KMS-11 (cell line): ENCODE measurements at regions not wholly inside any gene's neighbourhood (a gene's known extent, or its start where the extent isn't known, plus 50 kb on each side); places are given as distances from the start of the nearest gene placed in this dataset.

Source experiments
- H2AFZ ChIP-seq: fragments of 200-600 bp; sonication (generic); 2 replicates; pipeline ENCODE4 v1.6.1; 2016; ENCODE audit warnings: antibody characterized with exemption, mixed run types, low read depth
- H3K27ac ChIP-seq: fragments of 200-600 bp; sonication (generic); 2 replicates; pipeline ENCODE4 v1.6.1; 2016; ENCODE audit warnings: mild to moderate bottlenecking, mixed run types
- H3K27me3 ChIP-seq: fragments of 200-600 bp; sonication (generic); 2 replicates; pipeline ENCODE4 v1.6.1; 2017; ENCODE audit warnings: mild to moderate bottlenecking, low read depth, mixed run types, moderate library complexity; ENCODE audit not compliant: insufficient read depth
- H3K36me3 ChIP-seq: fragments of 200-600 bp; sonication (generic); 2 replicates; pipeline ENCODE4 v1.6.1; 2017; ENCODE audit warnings: mild to moderate bottlenecking, mixed run types; ENCODE audit not compliant: insufficient read depth
- H3K4me1 ChIP-seq: fragments of 200-600 bp; sonication (generic); 2 replicates; pipeline ENCODE4 v1.6.1; 2016; ENCODE audit warnings: mild to moderate bottlenecking, low read depth, mixed run types; ENCODE audit not compliant: poor library complexity, severe bottlenecking
- H3K4me2 ChIP-seq: fragments of 200-600 bp; sonication (generic); 2 replicates; pipeline ENCODE4 v1.7.0; 2016; ENCODE audit warnings: mild to moderate bottlenecking, mixed run types
- H3K4me3 ChIP-seq: fragments of 200-600 bp; sonication (generic); IDR thresholded peaks from 2 replicates; pipeline ENCODE4 v1.6.1; 2017; ENCODE audit warnings: low read depth, low read length, mixed read lengths; ENCODE audit not compliant: insufficient read depth
- H3K79me2 ChIP-seq: fragments of 200-600 bp; sonication (generic); 2 replicates; pipeline ENCODE4 v1.6.1; 2016; ENCODE audit warnings: low read depth, mixed run types; ENCODE audit not compliant: insufficient read depth
- H3K9ac ChIP-seq: fragments of 200-600 bp; sonication (generic); 2 replicates; pipeline ENCODE4 v1.6.1; 2016; ENCODE audit warnings: mild to moderate bottlenecking, mixed run types
- H4K20me1 ChIP-seq: fragments of 200-600 bp; sonication (generic); 2 replicates; pipeline ENCODE4 v1.6.1; 2016; ENCODE audit warnings: mild to moderate bottlenecking, mixed run types; ENCODE audit not compliant: insufficient read depth
- CTCF ChIP-seq: fragments of 200-600 bp; sonication (generic); conservative IDR thresholded peaks from 2 replicates; pipeline ENCODE4 v1.6.1; 2017; ENCODE audit warnings: low read depth, mild to moderate bottlenecking, antibody characterized with exemption, low read length, moderate library complexity, mixed read lengths

DNA sequence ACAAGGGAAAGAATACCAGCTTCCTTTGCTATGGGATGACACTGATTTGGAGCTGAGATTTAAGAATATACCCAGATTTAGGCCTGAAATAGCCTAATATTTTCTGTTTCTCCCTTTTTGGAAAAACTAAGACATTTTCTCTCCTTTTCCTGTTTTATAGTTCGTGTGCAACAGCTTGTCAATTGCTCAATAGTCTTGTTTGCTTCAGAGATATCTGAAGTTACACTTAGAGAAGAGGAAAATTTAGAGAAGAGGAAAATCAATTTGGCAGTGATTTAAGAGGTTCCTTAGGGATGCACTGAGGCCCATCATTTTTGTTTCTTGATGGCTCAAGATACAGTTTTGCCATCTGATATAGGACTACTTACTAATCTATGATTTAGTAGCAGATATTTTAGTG, 398.6 kb downstream of the RFPL4B start:
- H3K36me3 ChIP-seq = no peaks in the 10 kb centered on the region
- no peak for TF ChIP-seq CTCF
- no peak overlapping the region for H3K4me3 ChIP-seq
- no peaks in the 10 kb centered on the region for H3K27me3 ChIP-seq
- no peaks in the 10 kb centered on the region for H4K20me1 ChIP-seq
- no peaks in the 10 kb centered on the region for H3K79me2 ChIP-seq
- H3K27ac ChIP-seq = no peak overlapping the region
- no peak overlapping the region for H2AFZ ChIP-seq
- H3K4me2 ChIP-seq = no peak overlapping the region
- no peak overlapping the region for H3K9ac ChIP-seq
- H3K4me1 ChIP-seq = no peaks in the 10 kb centered on the region

DNA sequence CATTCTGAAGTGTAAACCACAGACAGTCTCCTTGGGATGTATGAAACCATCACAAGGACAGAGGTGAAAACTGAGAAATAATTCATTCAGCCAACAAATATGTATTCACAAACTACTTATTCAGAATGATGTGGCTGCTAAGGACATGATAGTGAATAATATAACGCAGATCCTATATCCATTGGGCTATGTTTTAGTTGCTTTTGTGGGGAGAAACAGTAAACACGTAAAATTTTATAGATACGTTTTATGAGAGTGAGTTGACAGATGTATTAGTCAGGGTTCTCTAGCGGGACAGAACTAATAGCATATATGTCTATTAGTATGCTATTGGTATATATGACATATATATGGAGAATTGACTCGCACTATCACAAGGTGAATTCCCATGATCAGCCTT, 402.5 kb downstream of the RFPL4B start:
- no peak overlapping the region for H3K4me2 ChIP-seq
- H2AFZ ChIP-seq = no peak overlapping the region
- H3K4me3 ChIP-seq = no peak overlapping the region
- H4K20me1 ChIP-seq = no peaks in the 10 kb centered on the region
- no peaks in the 10 kb centered on the region for H3K4me1 ChIP-seq
- H3K27me3 ChIP-seq = no peaks in the 10 kb centered on the region
- H3K27ac ChIP-seq = no peak overlapping the region
- H3K79me2 ChIP-seq = no peaks in the 10 kb centered on the region
- no peak for TF ChIP-seq CTCF
- no peaks in the 10 kb centered on the region for H3K36me3 ChIP-seq
- no peak overlapping the region for H3K9ac ChIP-seq

GRCh38 chr6:112752305-112752704, 405.2 kb downstream of the RFPL4B start:
- Histone ChIP-seq H3K4me3 (no peak overlapping the region), H3K4me1 (no peaks in the 10 kb centered on the region), H3K27ac (no peak overlapping the region), H3K9ac (no peak overlapping the region), H3K36me3 (no peaks in the 10 kb centered on the region), H2AFZ (no peak overlapping the region), H4K20me1 (no peaks in the 10 kb centered on the region), H3K79me2 (no peaks in the 10 kb centered on the region), H3K27me3 (no peaks in the 10 kb centered on the region), H3K4me2 (no peak overlapping the region)
- no peak for TF ChIP-seq CTCF

- H3K79me2 ChIP-seq = no peaks in the 10 kb centered on the region
- H3K27ac ChIP-seq = no peak overlapping the region
- TF ChIP-seq CTCF = no peak
- H3K4me2 ChIP-seq = no peak overlapping the region
- no peak overlapping the region for H3K9ac ChIP-seq
- no peak overlapping the region for H3K4me3 ChIP-seq
- no peaks in the 10 kb centered on the region for H3K27me3 ChIP-seq
- H3K36me3 ChIP-seq = no peaks in the 10 kb centered on the region
- no peaks in the 10 kb centered on the region for H3K4me1 ChIP-seq
- H2AFZ ChIP-seq = no peak overlapping the region
- no peaks in the 10 kb centered on the region for H4K20me1 ChIP-seq
Measured at GRCh38 chr6:112752791-112753190, 405.7 kb downstream of the RFPL4B start.

GRCh38 chr6:112760831-112761230, 413.7 kb downstream of the RFPL4B start:
- no peak for TF ChIP-seq CTCF
- no peaks in the 10 kb centered on the region for H3K27me3 ChIP-seq
- no peaks in the 10 kb centered on the region for H3K36me3 ChIP-seq
- no peak overlapping the region for H3K4me3 ChIP-seq
- H3K4me1 ChIP-seq = no peaks in the 10 kb centered on the region
- no peak overlapping the region for H3K9ac ChIP-seq
- no peak overlapping the region for H3K27ac ChIP-seq
- H4K20me1 ChIP-seq = no peaks in the 10 kb centered on the region
- H3K4me2 ChIP-seq = no peak overlapping the region
- no peaks in the 10 kb centered on the region for H3K79me2 ChIP-seq
- no peak overlapping the region for H2AFZ ChIP-seq
